ENCODE measurements at regions not wholly inside any gene's neighbourhood (a gene's known extent, or its start where the extent isn't known, plus 50 kb on each side); places are given as distances from the start of the nearest gene placed in this dataset.

DNA sequence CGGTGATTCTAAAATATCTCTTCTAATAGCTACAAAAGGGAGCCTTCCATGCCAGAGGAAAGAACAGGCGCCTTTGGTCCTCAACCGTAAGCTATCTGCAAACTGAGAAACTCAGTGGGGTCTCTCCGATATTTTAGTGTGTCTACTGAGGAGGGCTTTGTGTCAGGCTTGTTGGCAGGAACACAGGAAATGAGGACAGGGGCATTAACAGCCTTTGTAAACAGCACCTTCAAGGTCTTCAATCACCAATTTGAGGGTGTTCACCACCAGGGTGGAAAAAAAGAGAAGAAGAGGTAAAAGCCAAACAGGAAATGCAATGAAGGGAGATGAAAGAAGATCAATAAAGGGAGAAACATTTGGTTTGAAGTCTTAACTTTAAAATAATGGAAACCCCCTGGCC, 580.1 kb upstream of the SALL1 start:
- WGBS (ENCODE audit: insufficient coverage): 57% methylated on average over 2 of the region's 4 CpGs
- no peak overlapping the region for H3K4me3 ChIP-seq (ENCODE audit: control insufficient read depth in 1 of 2, extremely low read depth in 1 of 2, low read length in 1 of 2)
- ATAC-seq (replicated peaks in 1 of 4): no peak
- POLR2A ChIA-PET: no interaction called here
- H3K36me3 ChIP-seq (ENCODE audit: control insufficient read depth in 2 of 2, extremely low read depth in 1 of 2, insufficient read depth in 1 of 2, low read length in 1 of 2): no peaks in the 10 kb centered on the region
- no peaks in the 10 kb centered on the region for H3K27me3 Mint-ChIP-seq
- H3K9me3 ChIP-seq: no peaks in the 10 kb centered on the region
- peaks cover 8 to 23% (median 20%) of the 10 kb centered on the region in 3 donors for H3K9me3 Mint-ChIP-seq
- H3K4me1 ChIP-seq (ENCODE audit: control insufficient read depth in 1 of 2, extremely low read depth in 1 of 2, insufficient read depth in 2 of 2, low read length in 2 of 2): no peaks in the 10 kb centered on the region
- no peak for DNase-seq
- no peak overlapping the region for H3K27ac ChIP-seq (ENCODE audit: low read length)
- H3K4me3 Mint-ChIP-seq: no peak overlapping the region
- H3K4me1 Mint-ChIP-seq: no peaks in the 10 kb centered on the region
- no peaks in the 10 kb centered on the region for H3K36me3 Mint-ChIP-seq
- no peaks in the 10 kb centered on the region for H3K27me3 ChIP-seq (replicated peaks in 1 of 2; ENCODE audit: control insufficient read depth in 2 of 2, extremely low read depth in 1 of 2, insufficient read depth in 2 of 2, low read length in 1 of 2)
- CTCF ChIA-PET: no interaction called here
- H3K27ac Mint-ChIP-seq: no peak overlapping the region

DNA sequence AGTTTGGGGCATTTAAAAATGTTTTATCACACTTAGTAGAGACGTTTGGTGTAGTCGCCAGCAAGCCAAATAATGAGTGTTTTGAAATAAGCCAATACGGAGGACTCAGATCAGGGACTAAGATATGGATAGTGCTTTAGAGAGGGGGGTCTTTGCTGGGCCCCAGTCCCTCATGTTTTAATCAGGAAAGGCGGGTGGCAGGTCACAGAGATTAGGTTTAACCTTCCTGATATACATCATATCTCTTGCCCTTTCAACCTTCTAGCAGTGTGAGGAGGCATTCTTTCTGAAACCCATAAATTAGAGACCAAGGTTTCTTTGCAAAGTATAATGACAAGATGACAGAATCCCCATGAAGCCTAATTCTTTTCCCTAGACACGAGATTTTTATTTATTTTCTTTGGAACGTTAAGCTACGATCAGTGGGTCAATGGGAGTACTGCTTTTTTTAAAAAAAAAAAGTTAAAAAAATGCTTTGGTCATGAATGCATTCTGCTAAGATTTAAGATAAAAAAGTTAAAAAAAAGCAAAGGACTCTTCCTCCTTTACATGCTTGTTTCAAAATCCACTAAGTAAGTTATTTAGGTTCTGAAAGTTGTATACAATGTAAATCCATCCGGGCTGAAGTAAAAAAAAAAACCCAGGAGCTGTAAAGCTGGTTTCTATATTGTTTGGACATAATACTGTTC, 572.1 kb upstream of the SALL1 start:
- ChIA-PET CTCF (no interaction called here), POLR2A (no interaction called here)
- H3K36me3 ChIP-seq (ENCODE audit: control insufficient read depth in 2 of 2, extremely low read depth in 1 of 2, insufficient read depth in 1 of 2, low read length in 1 of 2): no peaks in the 10 kb centered on the region
- Mint-ChIP-seq H3K27ac (no peak overlapping the region), H3K36me3 (no peaks in the 10 kb centered on the region), H3K9me3 (peaks cover 8 to 30% (median 19%) of the 10 kb centered on the region in 3 donors), H3K4me1 (no peaks in the 10 kb centered on the region), H3K27me3 (no peaks in the 10 kb centered on the region), H3K4me3 (no peak overlapping the region)
- H3K27ac ChIP-seq (ENCODE audit: low read length): no peak overlapping the region
- DNase-seq: no peak
- H3K9me3 ChIP-seq: no peaks in the 10 kb centered on the region
- no peaks in the 10 kb centered on the region for H3K27me3 ChIP-seq (replicated peaks in 1 of 2; ENCODE audit: control insufficient read depth in 2 of 2, extremely low read depth in 1 of 2, insufficient read depth in 2 of 2, low read length in 1 of 2)
- ATAC-seq (replicated peaks in 1 of 4): no peak
- WGBS (ENCODE audit: insufficient coverage): 40% methylated on average over 1 of the region's 8 CpGs
- H3K4me3 ChIP-seq (ENCODE audit: control insufficient read depth in 1 of 2, extremely low read depth in 1 of 2, low read length in 1 of 2): no peak overlapping the region
- H3K4me1 ChIP-seq (ENCODE audit: control insufficient read depth in 1 of 2, extremely low read depth in 1 of 2, insufficient read depth in 2 of 2, low read length in 2 of 2): no peaks in the 10 kb centered on the region

DNA sequence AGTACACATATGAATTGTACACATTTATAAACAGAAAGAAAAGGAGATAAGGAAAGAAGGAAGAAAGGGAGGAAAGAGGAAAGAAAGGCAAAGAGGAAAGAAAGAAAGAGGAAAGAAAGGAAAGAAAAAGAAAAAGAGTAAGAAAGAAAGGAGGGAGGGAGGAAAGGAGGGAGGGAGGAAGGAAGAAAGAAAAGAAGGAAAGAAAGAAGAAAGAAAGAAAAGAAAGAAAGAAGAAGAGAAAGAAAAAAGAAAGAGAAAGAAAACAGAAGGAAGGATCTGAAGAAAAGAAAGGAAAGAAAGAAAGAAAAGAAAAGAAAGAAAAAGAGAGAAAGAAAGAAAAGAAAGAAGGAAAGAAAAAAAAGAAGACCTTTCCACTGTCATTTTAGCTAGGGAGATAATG, 571.4 kb upstream of the SALL1 start:
- no peak overlapping the region for H3K4me3 Mint-ChIP-seq
- no peaks in the 10 kb centered on the region for H3K9me3 ChIP-seq
- H3K4me3 ChIP-seq (ENCODE audit: control insufficient read depth in 1 of 2, extremely low read depth in 1 of 2, low read length in 1 of 2): no peak overlapping the region
- no peaks in the 10 kb centered on the region for H3K36me3 ChIP-seq (ENCODE audit: control insufficient read depth in 2 of 2, extremely low read depth in 1 of 2, insufficient read depth in 1 of 2, low read length in 1 of 2)
- no peaks in the 10 kb centered on the region for H3K36me3 Mint-ChIP-seq
- H3K27me3 Mint-ChIP-seq: no peaks in the 10 kb centered on the region
- DNase-seq: no peak
- CTCF ChIA-PET: no interaction called here
- no peak for ATAC-seq (replicated peaks in 1 of 4)
- H3K27me3 ChIP-seq (replicated peaks in 1 of 2; ENCODE audit: control insufficient read depth in 2 of 2, extremely low read depth in 1 of 2, insufficient read depth in 2 of 2, low read length in 1 of 2): no peaks in the 10 kb centered on the region
- no peak overlapping the region for H3K27ac ChIP-seq (ENCODE audit: low read length)
- no peak overlapping the region for H3K27ac Mint-ChIP-seq
- no peaks in the 10 kb centered on the region for H3K4me1 Mint-ChIP-seq
- H3K4me1 ChIP-seq (ENCODE audit: control insufficient read depth in 1 of 2, extremely low read depth in 1 of 2, insufficient read depth in 2 of 2, low read length in 2 of 2): no peaks in the 10 kb centered on the region
- H3K9me3 Mint-ChIP-seq: peaks cover 10 to 24% (median 19%) of the 10 kb centered on the region in 3 donors
- POLR2A ChIA-PET: interaction anchor here in 1 of 2 donors (0.5 kb wide), 1 partner anchor 278 kb away, joined by 3 read pairs; no protein-coding TSS in a partner anchor

DNA sequence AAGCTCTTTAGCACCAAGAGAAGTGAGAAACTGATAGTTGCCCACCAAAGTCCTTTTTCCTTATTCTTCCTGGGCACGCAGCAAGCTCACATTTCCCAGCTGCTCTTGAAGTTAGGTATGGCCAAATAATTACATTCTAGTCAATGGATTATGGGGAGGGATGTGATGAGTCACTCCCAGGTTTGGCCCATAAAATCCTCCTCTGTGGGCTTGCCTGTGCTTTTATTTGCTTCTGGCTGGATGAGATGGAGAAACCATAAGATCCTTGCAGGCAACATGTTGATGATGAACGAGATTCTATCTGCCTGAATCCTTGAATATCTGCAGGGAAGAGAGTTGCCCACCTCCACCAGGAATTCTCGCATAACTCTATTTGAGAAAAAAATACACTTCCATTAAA, 568.3 kb upstream of the SALL1 start:
- no peak for DNase-seq
- no peak overlapping the region for H3K27ac Mint-ChIP-seq
- ChIA-PET CTCF (no interaction called here), POLR2A (no interaction called here)
- H3K4me1 Mint-ChIP-seq: no peaks in the 10 kb centered on the region
- no peak for ATAC-seq (replicated peaks in 1 of 4)
- Histone ChIP-seq H3K4me1 (ENCODE audit: control insufficient read depth in 1 of 2, extremely low read depth in 1 of 2, insufficient read depth in 2 of 2, low read length in 2 of 2) (no peaks in the 10 kb centered on the region), H3K36me3 (ENCODE audit: control insufficient read depth in 2 of 2, extremely low read depth in 1 of 2, insufficient read depth in 1 of 2, low read length in 1 of 2) (no peaks in the 10 kb centered on the region), H3K27me3 (replicated peaks in 1 of 2; ENCODE audit: control insufficient read depth in 2 of 2, extremely low read depth in 1 of 2, insufficient read depth in 2 of 2, low read length in 1 of 2) (no peaks in the 10 kb centered on the region), H3K9me3 (no peaks in the 10 kb centered on the region), H3K27ac (ENCODE audit: low read length) (no peak overlapping the region), H3K4me3 (ENCODE audit: control insufficient read depth in 1 of 2, extremely low read depth in 1 of 2, low read length in 1 of 2) (no peak overlapping the region)
- WGBS (ENCODE audit: insufficient coverage): no CpG with 5 or more reads among the region's 3 CpGs
- no peak overlapping the region for H3K4me3 Mint-ChIP-seq
- H3K36me3 Mint-ChIP-seq: no peaks in the 10 kb centered on the region
- H3K9me3 Mint-ChIP-seq: peaks cover 15 to 22% (median 16%) of the 10 kb centered on the region in 3 donors
- no peaks in the 10 kb centered on the region for H3K27me3 Mint-ChIP-seq

DNA sequence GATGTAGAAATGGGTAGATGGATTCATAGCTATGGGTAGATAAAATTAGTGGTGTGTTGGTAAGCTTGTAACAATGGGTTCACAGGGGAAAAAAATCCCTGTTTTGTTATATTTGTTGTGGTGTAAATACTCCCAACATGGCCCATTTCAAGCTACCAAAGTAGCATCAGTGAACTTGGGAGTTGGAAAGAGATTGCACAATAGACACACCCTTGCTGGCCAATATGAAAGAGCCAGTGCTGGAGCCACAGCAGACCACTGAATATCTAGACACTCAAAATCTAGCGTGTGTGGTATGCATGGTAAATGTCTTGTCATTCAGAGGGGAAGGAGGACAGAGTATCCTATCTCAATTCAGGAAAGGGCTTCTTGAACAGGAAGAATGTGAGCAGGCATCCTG, 565.1 kb upstream of the SALL1 start:
- DNase-seq: no peak
- CTCF ChIA-PET: no interaction called here
- Mint-ChIP-seq H3K27ac (no peak overlapping the region), H3K4me3 (no peak overlapping the region), H3K9me3 (peaks cover 11 to 26% (median 16%) of the 10 kb centered on the region in 3 donors), H3K4me1 (no peaks in the 10 kb centered on the region), H3K27me3 (no peaks in the 10 kb centered on the region), H3K36me3 (no peaks in the 10 kb centered on the region)
- H3K4me3 ChIP-seq (ENCODE audit: control insufficient read depth in 1 of 2, extremely low read depth in 1 of 2, low read length in 1 of 2): no peak overlapping the region
- H3K4me1 ChIP-seq (ENCODE audit: control insufficient read depth in 1 of 2, extremely low read depth in 1 of 2, insufficient read depth in 2 of 2, low read length in 2 of 2): no peaks in the 10 kb centered on the region
- POLR2A ChIA-PET: no interaction called here
- H3K36me3 ChIP-seq (ENCODE audit: control insufficient read depth in 2 of 2, extremely low read depth in 1 of 2, insufficient read depth in 1 of 2, low read length in 1 of 2): no peaks in the 10 kb centered on the region
- ATAC-seq (replicated peaks in 1 of 4): no peak
- H3K27me3 ChIP-seq (replicated peaks in 1 of 2; ENCODE audit: control insufficient read depth in 2 of 2, extremely low read depth in 1 of 2, insufficient read depth in 2 of 2, low read length in 1 of 2): no peaks in the 10 kb centered on the region
- H3K27ac ChIP-seq (ENCODE audit: low read length): no peak overlapping the region
- no peaks in the 10 kb centered on the region for H3K9me3 ChIP-seq
- WGBS (ENCODE audit: insufficient coverage): no CpG with 5 or more reads among the region's 1 CpG

DNA sequence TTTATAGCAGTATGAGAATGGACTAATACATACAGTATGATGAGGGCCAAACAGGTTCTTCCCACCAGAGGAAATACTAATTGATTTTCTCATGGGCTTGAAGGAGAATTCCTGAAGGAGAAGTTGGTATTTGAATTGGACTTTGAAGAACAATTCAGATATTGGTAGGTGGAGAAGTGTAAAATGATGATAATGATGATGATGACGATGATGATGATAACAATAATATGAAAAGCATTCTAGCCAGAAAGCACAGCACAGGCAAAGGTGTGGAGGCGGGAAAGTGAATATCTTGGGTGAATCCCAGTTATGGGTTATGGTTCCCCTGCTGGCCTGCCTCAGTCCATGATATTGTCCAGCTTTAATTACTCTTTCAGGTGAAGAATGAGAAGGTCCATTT, 562.4 kb upstream of the SALL1 start:
- H3K9me3 ChIP-seq: no peaks in the 10 kb centered on the region
- no peak overlapping the region for H3K4me3 Mint-ChIP-seq
- no peaks in the 10 kb centered on the region for H3K27me3 Mint-ChIP-seq
- ATAC-seq (replicated peaks in 1 of 4) (no peak), DNase-seq (no peak)
- H3K36me3 ChIP-seq (ENCODE audit: control insufficient read depth in 2 of 2, extremely low read depth in 1 of 2, insufficient read depth in 1 of 2, low read length in 1 of 2): no peaks in the 10 kb centered on the region
- CTCF ChIA-PET: no interaction called here
- H3K27me3 ChIP-seq (replicated peaks in 1 of 2; ENCODE audit: control insufficient read depth in 2 of 2, extremely low read depth in 1 of 2, insufficient read depth in 2 of 2, low read length in 1 of 2): no peaks in the 10 kb centered on the region
- WGBS (ENCODE audit: insufficient coverage): 94% methylated on average over 2 of the region's 2 CpGs
- H3K4me1 Mint-ChIP-seq: no peaks in the 10 kb centered on the region
- H3K4me3 ChIP-seq (ENCODE audit: control insufficient read depth in 1 of 2, extremely low read depth in 1 of 2, low read length in 1 of 2): no peak overlapping the region
- POLR2A ChIA-PET: no interaction called here
- H3K27ac ChIP-seq (ENCODE audit: low read length): no peak overlapping the region
- peaks cover 16 to 27% (median 19%) of the 10 kb centered on the region in 3 donors for H3K9me3 Mint-ChIP-seq
- H3K4me1 ChIP-seq (ENCODE audit: control insufficient read depth in 1 of 2, extremely low read depth in 1 of 2, insufficient read depth in 2 of 2, low read length in 2 of 2): no peaks in the 10 kb centered on the region
- no peaks in the 10 kb centered on the region for H3K36me3 Mint-ChIP-seq
- no peak overlapping the region for H3K27ac Mint-ChIP-seq
